ENCODE measurements at regions not wholly inside any gene's neighbourhood (a gene's known extent, or its start where the extent isn't known, plus 50 kb on each side); places are given as distances from the start of the nearest gene placed in this dataset.

- CTCF ChIA-PET: no interaction called here
- TF ChIP-seq CTCF (IDR thresholded peaks at IDR 0.05; ENCODE audit: unreplicated experiment): no peak
- peaks cover 14% of the 10 kb centered on the region for H3K4me1 Mint-ChIP-seq (ENCODE audit: low read depth, unreplicated experiment)
- intact Hi-C loops (cut with micrococcal nuclease; ENCODE audit: unreplicated experiment): loop anchor here (1.0 to 10.0 kb wide), 2 partner anchors 151 to 312 kb away; no protein-coding TSS in a partner anchor
- no peak overlapping the region for H3K4me3 Mint-ChIP-seq (ENCODE audit: low read depth, unreplicated experiment)
- peaks cover 11% of the 10 kb centered on the region for H3K36me3 Mint-ChIP-seq (ENCODE audit: insufficient read depth, unreplicated experiment)
- no peak for DNase-seq
- no peaks in the 10 kb centered on the region for H3K9me3 Mint-ChIP-seq (ENCODE audit: low read depth, unreplicated experiment)
- H3K27me3 Mint-ChIP-seq (ENCODE audit: unreplicated experiment): peaks cover 25% of the 10 kb centered on the region
- no peak overlapping the region for H3K27ac Mint-ChIP-seq (ENCODE audit: unreplicated experiment)
- BruUV-seq (replicated peaks): no TSS peak
Observed at GRCh38 chr10:120735315-120735714, 115.8 kb upstream of the WDR11 start.

- BruUV-seq (replicated peaks): no TSS peak
- CTCF ChIA-PET: no interaction called here
- intact Hi-C loops (cut with micrococcal nuclease; ENCODE audit: unreplicated experiment): loop anchor here (1.0 to 10.0 kb wide), 2 partner anchors 151 to 313 kb away; no protein-coding TSS in a partner anchor
- Mint-ChIP-seq H3K36me3 (ENCODE audit: insufficient read depth, unreplicated experiment) (peaks cover 11% of the 10 kb centered on the region), H3K27ac (ENCODE audit: unreplicated experiment) (no peak overlapping the region), H3K4me3 (ENCODE audit: low read depth, unreplicated experiment) (no peak overlapping the region), H3K9me3 (ENCODE audit: low read depth, unreplicated experiment) (no peaks in the 10 kb centered on the region), H3K27me3 (ENCODE audit: unreplicated experiment) (peaks cover 25% of the 10 kb centered on the region), H3K4me1 (ENCODE audit: low read depth, unreplicated experiment) (peaks cover 14% of the 10 kb centered on the region)
- TF ChIP-seq CTCF (IDR thresholded peaks at IDR 0.05; ENCODE audit: unreplicated experiment): peak; percentile 46
- DNase-seq: no peak
Observed at GRCh38 chr10:120735773-120736371, 115.3 kb upstream of the WDR11 start.

DNA sequence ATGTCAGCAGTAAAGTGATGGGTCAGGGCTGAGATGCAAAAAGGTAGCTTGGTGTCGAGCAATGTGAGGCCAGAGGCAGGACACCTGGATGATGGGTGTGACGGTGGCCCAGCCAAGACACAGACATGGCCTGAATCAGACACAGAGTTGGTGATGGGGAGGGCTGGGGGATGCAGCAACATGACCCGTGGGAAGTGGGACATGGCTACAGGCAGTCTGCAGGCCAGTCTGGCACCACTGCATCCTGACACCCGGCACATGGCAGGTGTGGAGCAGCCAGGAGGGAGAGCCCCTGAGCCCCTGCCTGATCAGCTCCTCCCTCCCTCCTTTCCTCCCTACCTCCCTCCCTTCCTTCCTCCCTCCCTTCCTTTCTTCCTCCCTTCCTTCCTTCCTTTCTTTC lies 114.8 kb upstream of the WDR11 start:
- no TSS peak for BruUV-seq (replicated peaks)
- Mint-ChIP-seq H3K4me3 (ENCODE audit: low read depth, unreplicated experiment) (no peak overlapping the region), H3K9me3 (ENCODE audit: low read depth, unreplicated experiment) (no peaks in the 10 kb centered on the region), H3K4me1 (ENCODE audit: low read depth, unreplicated experiment) (peaks cover 14% of the 10 kb centered on the region), H3K27ac (ENCODE audit: unreplicated experiment) (no peak overlapping the region), H3K36me3 (ENCODE audit: insufficient read depth, unreplicated experiment) (peaks cover 11% of the 10 kb centered on the region), H3K27me3 (ENCODE audit: unreplicated experiment) (peaks cover 25% of the 10 kb centered on the region)
- DNase-seq: no peak
- intact Hi-C loops (cut with micrococcal nuclease; ENCODE audit: unreplicated experiment): loop anchor here (10.0 kb wide), 1 partner anchor 152 kb away; no protein-coding TSS in a partner anchor
- TF ChIP-seq CTCF (IDR thresholded peaks at IDR 0.05; ENCODE audit: unreplicated experiment): no peak
- CTCF ChIA-PET: no interaction called here

GRCh38 chr10:120738658-120739057 lies 112.5 kb upstream of the WDR11 start:
- BruUV-seq (replicated peaks): no TSS peak
- DNase-seq: no peak
- Mint-ChIP-seq H3K36me3 (ENCODE audit: insufficient read depth, unreplicated experiment) (no peaks in the 10 kb centered on the region), H3K4me1 (ENCODE audit: low read depth, unreplicated experiment) (no peaks in the 10 kb centered on the region), H3K9me3 (ENCODE audit: low read depth, unreplicated experiment) (no peaks in the 10 kb centered on the region), H3K27ac (ENCODE audit: unreplicated experiment) (no peak overlapping the region), H3K4me3 (ENCODE audit: low read depth, unreplicated experiment) (no peak overlapping the region), H3K27me3 (ENCODE audit: unreplicated experiment) (peaks cover 39% of the 10 kb centered on the region)
- CTCF ChIA-PET: no interaction called here
- intact Hi-C loops (cut with micrococcal nuclease; ENCODE audit: unreplicated experiment): loop anchor here (10.0 kb wide), 1 partner anchor 154 kb away; no protein-coding TSS in a partner anchor
- TF ChIP-seq CTCF (IDR thresholded peaks at IDR 0.05; ENCODE audit: unreplicated experiment): no peak
